GM20000 (cell line): ENCODE measurements at regions not wholly inside any gene's neighbourhood (a gene's known extent, or its start where the extent isn't known, plus 50 kb on each side); places are given as distances from the start of the nearest gene placed in this dataset.

Source experiments
- DNase-seq: peaks from one replicate; pipeline ENCODE4 v3.0.0; 2012; ENCODE audit warnings: low spot score
- CTCF ChIP-seq: IDR thresholded peaks from 2 replicates; pipeline ENCODE4 v1.5.1; 2012; ENCODE audit warnings: mild to moderate bottlenecking, control low read depth; ENCODE audit errors: extremely low read depth, missing control alignments

GRCh38 chr20:22071841-22072240 is 366.4 kb downstream of the PAX1 start:
- no peak for TF ChIP-seq CTCF
- DNase-seq = no peak

DNA sequence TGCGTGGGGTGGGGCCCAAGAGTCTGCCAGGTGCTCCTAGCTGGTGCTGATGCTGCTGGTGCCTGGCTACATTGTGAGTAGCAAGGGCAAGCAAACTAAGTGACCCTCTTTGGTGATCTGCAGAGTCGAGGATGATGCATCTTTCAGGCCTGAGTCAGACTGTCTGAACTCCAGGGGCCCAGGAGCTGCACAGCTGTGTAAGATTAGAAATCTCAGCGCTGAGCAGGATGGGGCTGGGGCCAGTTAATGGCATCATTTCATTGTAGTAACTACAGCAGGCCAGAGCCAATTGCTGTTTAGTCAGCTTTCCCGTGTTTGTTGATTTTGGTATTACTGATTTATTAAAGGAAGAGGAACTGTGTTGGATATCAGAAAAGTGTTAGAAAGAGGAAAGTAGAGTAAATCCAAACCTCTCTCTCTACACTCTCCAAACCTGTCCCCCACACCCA is 365.2 kb downstream of the PAX1 start:
- TF ChIP-seq CTCF = no peak
- DNase-seq = no peak

GRCh38 chr20:22063753-22064152 is 358.3 kb downstream of the PAX1 start:
- TF ChIP-seq CTCF = no peak
- DNase-seq = no peak

DNA sequence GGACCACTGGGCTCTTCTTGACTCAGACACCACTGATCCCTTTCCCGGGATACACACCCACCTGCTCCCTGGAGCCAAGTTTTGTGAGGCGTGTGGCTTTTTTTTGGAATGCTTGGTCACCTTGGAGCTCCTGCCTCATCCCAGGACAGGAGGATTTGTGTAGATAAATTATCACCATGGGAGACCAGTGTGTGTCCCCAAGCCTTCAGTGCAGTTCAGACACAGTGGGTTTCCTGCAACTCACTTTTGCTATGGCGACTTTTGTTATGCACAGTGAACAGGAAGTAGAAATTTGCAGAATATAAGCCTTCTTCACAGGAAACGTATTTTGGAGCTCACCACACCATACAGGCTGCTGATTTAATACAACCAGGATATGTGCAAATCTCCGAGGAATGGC is 357.4 kb downstream of the PAX1 start:
- no peak for TF ChIP-seq CTCF
- DNase-seq = no peak

- no peak for DNase-seq
- no peak for TF ChIP-seq CTCF
Observed at GRCh38 chr20:22060610-22061009, 355.1 kb downstream of the PAX1 start.

- DNase-seq = no peak
Observed at GRCh38 chr20:22058746-22059145, 353.3 kb downstream of the PAX1 start.

GRCh38 chr20:22055981-22056380 is 350.5 kb downstream of the PAX1 start:
- TF ChIP-seq CTCF = no peak
- DNase-seq = no peak

More at GRCh38 chr20:22058746-22059145, 353.3 kb downstream of the PAX1 start:
- no peak for TF ChIP-seq CTCF
